ENCODE measurements at regions not wholly inside any gene's neighbourhood (a gene's known extent, or its start where the extent isn't known, plus 50 kb on each side); places are given as distances from the start of the nearest gene placed in this dataset.

- H3K27ac ChIP-seq: no peak overlapping the region
- H3K27me3 ChIP-seq: no peaks in the 10 kb centered on the region
- H3K4me3 ChIP-seq: no peak overlapping the region
- H3K36me3 ChIP-seq (ENCODE audit: low read depth, missing control alignments): no peaks in the 10 kb centered on the region
- no peaks in the 10 kb centered on the region for H3K4me1 ChIP-seq
- no peak for TF ChIP-seq POLR2A (IDR thresholded peaks at IDR 0.05)
- TF ChIP-seq CTCF (IDR thresholded peaks at IDR 0.05): no peak
- H3K9me3 ChIP-seq: no peaks in the 10 kb centered on the region
- intact Hi-C loops (cut with DNase I; ENCODE audit: low total_unique reads): no loop called here
- WGBS, 2 donors: 80 to 91% methylated on average over 3 of the region's 3 CpGs
- no peak for DNase-seq
These were observed 254.1 kb upstream of the TENM3 start for GRCh38 chr4:181989071-181989470.

GRCh38 chr4:181991369-181992108 lies 251.7 kb upstream of the TENM3 start:
- intact Hi-C loops (cut with DNase I; ENCODE audit: low total_unique reads): no loop called here
- H3K4me1 ChIP-seq: no peaks in the 10 kb centered on the region
- no peak for DNase-seq
- no peaks in the 10 kb centered on the region for H3K9me3 ChIP-seq
- H3K27ac ChIP-seq: no peak overlapping the region
- 81 to 89% methylated on average over 7 of the region's 7 CpGs for WGBS, 2 donors
- H3K27me3 ChIP-seq: no peaks in the 10 kb centered on the region
- no peaks in the 10 kb centered on the region for H3K36me3 ChIP-seq (ENCODE audit: low read depth, missing control alignments)
- H3K4me3 ChIP-seq: no peak overlapping the region
- TF ChIP-seq POLR2A (IDR thresholded peaks at IDR 0.05): no peak
- TF ChIP-seq CTCF (IDR thresholded peaks at IDR 0.05): no peak

GRCh38 chr4:181998398-181999295 lies 244.6 kb upstream of the TENM3 start:
- no peak for TF ChIP-seq CTCF (IDR thresholded peaks at IDR 0.05)
- no peak for TF ChIP-seq POLR2A (IDR thresholded peaks at IDR 0.05)
- DNase-seq: no peak
- intact Hi-C loops (cut with DNase I; ENCODE audit: low total_unique reads): no loop called here
- Histone ChIP-seq H3K4me3 (no peak overlapping the region), H3K36me3 (ENCODE audit: low read depth, missing control alignments) (no peaks in the 10 kb centered on the region), H3K27me3 (no peaks in the 10 kb centered on the region), H3K4me1 (no peaks in the 10 kb centered on the region), H3K9me3 (no peaks in the 10 kb centered on the region), H3K27ac (no peak overlapping the region)
- WGBS, 2 donors: 85 to 87% methylated on average over 5 of the region's 5 CpGs

GRCh38 chr4:182000077-182000476 lies 243.1 kb upstream of the TENM3 start:
- 79 to 80% methylated on average over 6 of the region's 6 CpGs for WGBS, 2 donors
- DNase-seq: no peak
- intact Hi-C loops (cut with DNase I; ENCODE audit: low total_unique reads): no loop called here
- H3K4me1 ChIP-seq: no peaks in the 10 kb centered on the region
- TF ChIP-seq CTCF (IDR thresholded peaks at IDR 0.05) (no peak), POLR2A (IDR thresholded peaks at IDR 0.05) (no peak)
- no peak overlapping the region for H3K27ac ChIP-seq
- no peaks in the 10 kb centered on the region for H3K36me3 ChIP-seq (ENCODE audit: low read depth, missing control alignments)
- no peak overlapping the region for H3K4me3 ChIP-seq
- H3K27me3 ChIP-seq: no peaks in the 10 kb centered on the region
- H3K9me3 ChIP-seq: no peaks in the 10 kb centered on the region
